H1 (cell line): ENCODE measurements at regions not wholly inside any gene's neighbourhood (a gene's known extent, or its start where the extent isn't known, plus 50 kb on each side); places are given as distances from the start of the nearest gene placed in this dataset.

Experiments used
- CTCF ChIA-PET: fragments of 300-600 bp; sonication (Branson Sonifier 250); formaldehyde crosslinking; loops from one replicate; lab custom pipeline; 2021; ENCODE audit not compliant: partially characterized antibody; lab: Charles Lee
- POLR2A ChIA-PET: fragments of 300-600 bp; sonication (Branson Sonifier 250); formaldehyde crosslinking; loops from one replicate; lab custom pipeline; 2021; ENCODE audit warnings: inconsistent platforms; ENCODE audit not compliant: partially characterized antibody; lab: Charles Lee
- DNase-seq, 2 experiments: peaks; one replicate each; pipeline versions ENCODE4 v3.0.0 to v3.0.0-alpha.2; 2010 to 2022; ENCODE audit warnings: low spot score in 2 of 2, low read depth in 1 of 2, mixed read lengths in 1 of 2
- FAIRE-seq: peaks from 2 replicates; lab custom pipeline; 2011; peaks lifted over from hg19 to GRCh38; lab: Jason Lieb, UNC
- H2AFZ ChIP-seq: 2 replicates; pipeline ENCODE4 v1.8.1; 2012; ENCODE audit warnings: low read length, inconsistent platforms
- H2AK5ac ChIP-seq: 2 replicates; pipeline ENCODE4 v1.6.1; 2013; ENCODE audit warnings: low read depth, low read length
- H2BK120ac ChIP-seq: replicated peaks from 2 replicates; pipeline ENCODE3; 2013; ENCODE audit warnings: low read depth, low read length, inconsistent platforms
- H2BK12ac ChIP-seq: 2 replicates; pipeline ENCODE4 v1.6.1; 2013; ENCODE audit warnings: low read depth, low read length
- H2BK15ac ChIP-seq: 2 replicates; pipeline ENCODE4 v1.6.1; 2013; ENCODE audit warnings: low read length
- H2BK20ac ChIP-seq: 2 replicates; pipeline ENCODE4 v1.6.1; 2013; ENCODE audit warnings: low read length
- H2BK5ac ChIP-seq: 2 replicates; pipeline ENCODE4 v1.6.1; 2013; ENCODE audit warnings: low read depth, low read length
- H3K14ac ChIP-seq: 2 replicates; pipeline ENCODE4 v1.6.1; 2013; ENCODE audit warnings: inconsistent platforms; ENCODE audit not compliant: insufficient read length
- H3K18ac ChIP-seq: 2 replicates; pipeline ENCODE4 v1.6.1; 2013; ENCODE audit warnings: low read length; ENCODE audit errors: extremely low read depth
- H3K23ac ChIP-seq: 2 replicates; pipeline ENCODE4 v1.6.1; 2013; ENCODE audit warnings: inconsistent platforms; ENCODE audit not compliant: insufficient read length
- H3K23me2 ChIP-seq: 2 replicates; pipeline ENCODE4 v1.6.1; 2013; ENCODE audit warnings: low read depth, low read length
- H3K27ac ChIP-seq: 2 replicates; pipeline ENCODE4 v1.6.1; 2011; ENCODE audit warnings: low read depth, low read length, inconsistent platforms
- H3K27me3 ChIP-seq, 4 experiments: replicated peaks in 1 of 4; 1 replicate in 1 of 4; 2 replicates in 3 of 4; pipeline versions ENCODE4 v1.6.1 to v1.8.1; 2011 to 2013; ENCODE audit warnings: low read length in 3 of 4, mild to moderate bottlenecking in 3 of 4, inconsistent platforms in 2 of 4, mixed read lengths in 2 of 4, moderate library complexity in 1 of 4; ENCODE audit not compliant: control insufficient read depth in 3 of 4, insufficient read depth in 3 of 4; ENCODE audit errors: extremely low read depth in 1 of 4
- H3K36me3 ChIP-seq, 4 experiments: 2 replicates each; pipeline versions ENCODE4 v1.6.1 to v1.8.1; 2011 to 2013; ENCODE audit warnings: mild to moderate bottlenecking in 4 of 4, low read length in 3 of 4, moderate library complexity in 2 of 4, control low read depth in 1 of 4, inconsistent platforms in 1 of 4; ENCODE audit not compliant: insufficient read depth in 4 of 4, control insufficient read depth in 2 of 4
- H3K4ac ChIP-seq: replicated peaks from 2 replicates; pipeline ENCODE3; 2013; ENCODE audit warnings: low read length, low read depth, mixed read lengths, inconsistent platforms; ENCODE audit not compliant: insufficient read length
- H3K4me1 ChIP-seq, 4 experiments: replicated peaks in 1 of 4; 1 replicate in 1 of 4; 2 replicates in 3 of 4; pipeline versions ENCODE4 v1.6.1 to v1.8.1; 2011 to 2013; ENCODE audit warnings: low read length in 3 of 4, inconsistent platforms in 2 of 4, mixed read lengths in 1 of 4; ENCODE audit not compliant: insufficient read depth in 4 of 4, control insufficient read depth in 3 of 4
- H3K4me2 ChIP-seq, 2 experiments: 2 replicates each; pipeline versions ENCODE4 v1.6.1 to v1.8.1; 2011 to 2013; ENCODE audit warnings: low read depth in 2 of 2, low read length in 2 of 2, control low read depth in 1 of 2, inconsistent platforms in 1 of 2, mild to moderate bottlenecking in 1 of 2; ENCODE audit not compliant: insufficient read depth in 1 of 2
- H3K4me3 ChIP-seq, 4 experiments: fragments of 200-600, 300-600 bp in 1 of 4; sonication (generic), shearing (Covaris generic), sonication (Bioruptor Twin) in 1 of 4; 2 replicates each; pipeline versions ENCODE4 v1.5.1 to v1.8.1; 2011 to 2016; ENCODE audit warnings: low read length in 4 of 4, low read depth in 3 of 4, control low read depth in 2 of 4, inconsistent platforms in 2 of 4, mild to moderate bottlenecking in 2 of 4, mixed read lengths in 1 of 4, moderate library complexity in 1 of 4; ENCODE audit not compliant: insufficient read depth in 2 of 4; ENCODE audit errors: extremely low read depth in 1 of 4
- H3K56ac ChIP-seq: replicated peaks from 2 replicates; pipeline ENCODE3; 2013; ENCODE audit warnings: low read depth, mild to moderate bottlenecking, mixed read lengths, low read length, inconsistent platforms; ENCODE audit not compliant: insufficient read length
- H3K79me1 ChIP-seq: 2 replicates; pipeline ENCODE4 v1.6.1; 2013; ENCODE audit warnings: low read depth, low read length, control low read depth
- H3K79me2 ChIP-seq, 2 experiments: 2 replicates each; pipeline versions ENCODE4 v1.6.1 to v1.8.1; 2012 to 2013; ENCODE audit warnings: low read length in 2 of 2, mild to moderate bottlenecking in 2 of 2, inconsistent platforms in 1 of 2; ENCODE audit not compliant: insufficient read depth in 2 of 2, control insufficient read depth in 1 of 2
- H3K9ac ChIP-seq, 4 experiments: replicated peaks in 1 of 4; 1 replicate in 1 of 4; 2 replicates in 3 of 4; pipeline versions ENCODE4 v1.6.1 to v1.8.1; 2011 to 2013; ENCODE audit warnings: low read depth in 3 of 4, low read length in 3 of 4, control low read depth in 2 of 4, mild to moderate bottlenecking in 2 of 4, moderate library complexity in 2 of 4, inconsistent platforms in 1 of 4; ENCODE audit errors: extremely low read depth in 1 of 4
- H3K9me3 ChIP-seq, 2 experiments: 2 replicates each; pipeline versions ENCODE4 v1.6.1 to v1.8.1; 2012 to 2013; ENCODE audit warnings: mild to moderate bottlenecking in 2 of 2, moderate library complexity in 2 of 2, control low read depth in 1 of 2, inconsistent platforms in 1 of 2, low read depth in 1 of 2, low read length in 1 of 2, mixed read lengths in 1 of 2; ENCODE audit not compliant: insufficient read depth in 2 of 2
- H4K20me1 ChIP-seq, 2 experiments: replicated peaks in 1 of 2; 2 replicates each; pipeline versions ENCODE3 to v1.8.1; 2011 to 2013; ENCODE audit warnings: inconsistent platforms in 2 of 2, low read length in 2 of 2, mild to moderate bottlenecking in 1 of 2; ENCODE audit not compliant: insufficient read depth in 2 of 2, control insufficient read depth in 1 of 2
- H4K5ac ChIP-seq: 2 replicates; pipeline ENCODE4 v1.6.1; 2013; ENCODE audit warnings: low read length, low read depth, mixed read lengths, inconsistent platforms; ENCODE audit not compliant: insufficient read length
- H4K8ac ChIP-seq: 2 replicates; pipeline ENCODE4 v1.8.0; 2013; ENCODE audit warnings: mild to moderate bottlenecking, moderate library complexity, low read length, inconsistent platforms; ENCODE audit not compliant: insufficient read depth; ENCODE audit errors: extremely low read depth
- H4K91ac ChIP-seq: replicated peaks from 2 replicates; pipeline ENCODE3; 2013; ENCODE audit warnings: low read length, mixed read lengths, inconsistent platforms; ENCODE audit not compliant: insufficient read length
- HDAC2 ChIP-seq, 2 experiments: fragments of 300-600 bp in 1 of 2; sonication (generic) in 1 of 2; IDR thresholded peaks; 2 replicates each; pipeline ENCODE4 v1.6.1; 2011 to 2012; ENCODE audit warnings: low read depth in 2 of 2, low read length in 2 of 2, mild to moderate bottlenecking in 2 of 2, moderate library complexity in 2 of 2, borderline replicate concordance in 1 of 2, inconsistent platforms in 1 of 2
- TEAD4 ChIP-seq: IDR thresholded peaks from 2 replicates; pipeline ENCODE4 v1.6.1; 2012; ENCODE audit warnings: low read depth, low read length, inconsistent platforms, mixed read lengths
- WGBS, 2 experiments: shearing (Covaris generic) in 1 of 2; methylation state at CpG; one replicate each; pipeline versions ENCODE4 v1.1.6 to v1.1.7; 2013 to 2015; ENCODE audit warnings: low lambda C conversion rate in 2 of 2, mixed read lengths in 2 of 2, inconsistent platforms in 1 of 2, low coverage in 1 of 2, missing lambda C conversion rate in 1 of 2; ENCODE audit not compliant: insufficient replicate concordance in 2 of 2, insufficient coverage in 1 of 2, insufficient read length in 1 of 2; ENCODE audit errors: extremely low coverage in 1 of 2, missing lambda C conversion rate in 1 of 2; 5-methylcytosine and 5-hydroxymethylcytosine counted together

- Histone ChIP-seq H3K9ac (no peak overlapping the region), H3K4ac (no peak overlapping the region), H3K23ac (no peak overlapping the region), H3K36me3 (no peaks in the 10 kb centered on the region), H3K79me1 (no peaks in the 10 kb centered on the region), H4K20me1 (no peaks in the 10 kb centered on the region), H2BK20ac (no peak overlapping the region), H3K4me3 (no peak overlapping the region), H4K8ac (no peak overlapping the region), H3K27me3 (no peaks in the 10 kb centered on the region), H3K23me2 (no peaks in the 10 kb centered on the region; the same call in 1 of the 2 replicates), H2BK15ac (no peak overlapping the region), H2AFZ (no peak overlapping the region), H2BK12ac (no peak overlapping the region), H3K79me2 (no peaks in the 10 kb centered on the region), H3K4me2 (no peak overlapping the region), H2AK5ac (no peak overlapping the region), H3K27ac (no peak overlapping the region), H3K56ac (no peak overlapping the region)
- FAIRE-seq (no peak), DNase-seq (no peak)
- ChIA-PET CTCF (no interaction called here), POLR2A (no interaction called here)
- WGBS, 2 experiments, result 63% methylated on average over 2 of the region's 2 CpGs; no CpG with 5 or more reads in 1 of the 2 experiments
- TF ChIP-seq HDAC2 (IDR thresholded peaks at IDR 0.05; ENCODE audit: borderline replicate concordance in 1 of 2, low read depth in 2 of 2, low read length in 2 of 2) (no peak), TEAD4 (peak; percentile 52)
- TF ChIP-seq, all 59 proteins: peak for 1
- Histone ChIP-seq H3K18ac (no peak overlapping the region), H2BK5ac (no peak overlapping the region), H2BK120ac (no peak overlapping the region), H4K91ac (no peak overlapping the region), H3K14ac (no peak overlapping the region), H3K4me1 (peaks cover 0 to 4% (median 0%) of the 10 kb centered on the region in 4 experiments; a peak in 1 of 7 replicates), H4K5ac (no peak overlapping the region), H3K9me3 (no peaks in the 10 kb centered on the region)
Measured at GRCh38 chr16:62927122-62927521, 890.9 kb upstream of the CDH8 start.
